ENCODE measurements at regions not wholly inside any gene's neighbourhood (a gene's known extent, or its start where the extent isn't known, plus 50 kb on each side); places are given as distances from the start of the nearest gene placed in this dataset.
"Not testable (repeated sequence)": the region's sequence is repeated elsewhere in the genome, so short reads cannot be mapped to it uniquely, and the experiment has no call there.

- Histone ChIP-seq H2AFZ (ENCODE audit: low read depth, low read length) (no peak overlapping the region), H4K91ac (ENCODE audit: low read length) (no peak overlapping the region), H2BK120ac (ENCODE audit: low read depth, low read length) (no peak overlapping the region), H3K9ac (ENCODE audit: low read length) (no peak overlapping the region), H2BK5ac (ENCODE audit: low read depth, low read length, poor library complexity, severe bottlenecking) (no peak overlapping the region), H3K18ac (ENCODE audit: low read depth in 1 of 2, low read length in 2 of 2) (no peak overlapping the region), H3K14ac (ENCODE audit: low read length in 2 of 2) (no peak overlapping the region), H2AK5ac (ENCODE audit: low read length, severe bottlenecking) (no peak overlapping the region), H3K9me3 (ENCODE audit: control insufficient read depth, low read length) (no peaks in the 10 kb centered on the region), H3K4ac (ENCODE audit: low read depth in 1 of 2, low read length in 2 of 2) (no peak overlapping the region), H3K4me2 (ENCODE audit: low read length, poor library complexity, severe bottlenecking) (no peak overlapping the region), H4K8ac (ENCODE audit: low read length) (no peak overlapping the region), H3K36me3 (ENCODE audit: control insufficient read depth in 1 of 2, insufficient read depth in 2 of 2, low read depth in 1 of 2, low read length in 2 of 2) (no peaks in the 10 kb centered on the region), H2BK15ac (ENCODE audit: low read depth, poor library complexity, severe bottlenecking) (no peak overlapping the region), H3K79me1 (replicated peaks; ENCODE audit: low read length, poor library complexity, severe bottlenecking) (no peaks in the 10 kb centered on the region), H2BK12ac (ENCODE audit: low read length in 2 of 2) (no peak overlapping the region), H3K27me3 (ENCODE audit: control insufficient read depth in 1 of 2, insufficient read depth in 1 of 2, low read length in 2 of 2) (no peaks in the 10 kb centered on the region), H3K27ac (ENCODE audit: low read length, poor library complexity, severe bottlenecking) (no peak overlapping the region), H3K4me1 (ENCODE audit: control insufficient read depth, insufficient read depth, low read depth, low read length) (no peaks in the 10 kb centered on the region), H3K4me3 (ENCODE audit: insufficient read depth in 1 of 2, low read depth in 1 of 2, low read length in 2 of 2) (no peak overlapping the region), H3K23ac (ENCODE audit: low read length in 2 of 2) (no peak overlapping the region)
- no peak for DNase-seq
These were observed 825.3 kb downstream of the LTN1 start for GRCh38 chr21:28167366-28167765.

GRCh38 chr21:28164519-28164918, 828.2 kb downstream of the LTN1 start:
- not testable (repeated sequence) for H3K9ac ChIP-seq (ENCODE audit: low read length); H3K4me1 ChIP-seq (ENCODE audit: control insufficient read depth, insufficient read depth, low read depth, low read length); H3K9me3 ChIP-seq (ENCODE audit: control insufficient read depth, low read length); H3K4ac ChIP-seq (ENCODE audit: low read depth in 1 of 2, low read length in 2 of 2); H2AFZ ChIP-seq (ENCODE audit: low read depth, low read length); H3K14ac ChIP-seq (ENCODE audit: low read length in 2 of 2); H4K8ac ChIP-seq (ENCODE audit: low read length); H3K23ac ChIP-seq (ENCODE audit: low read length in 2 of 2); H4K91ac ChIP-seq (ENCODE audit: low read length); H3K27me3 ChIP-seq (ENCODE audit: control insufficient read depth in 1 of 2, insufficient read depth in 1 of 2, low read length in 2 of 2); H3K4me2 ChIP-seq (ENCODE audit: low read length, poor library complexity, severe bottlenecking); H3K18ac ChIP-seq (ENCODE audit: low read depth in 1 of 2, low read length in 2 of 2); H3K4me3 ChIP-seq (ENCODE audit: insufficient read depth in 1 of 2, low read depth in 1 of 2, low read length in 2 of 2); H3K36me3 ChIP-seq (ENCODE audit: control insufficient read depth in 1 of 2, insufficient read depth in 2 of 2, low read depth in 1 of 2, low read length in 2 of 2); H3K27ac ChIP-seq (ENCODE audit: low read length, poor library complexity, severe bottlenecking); H2BK5ac ChIP-seq (ENCODE audit: low read depth, low read length, poor library complexity, severe bottlenecking); H3K79me1 ChIP-seq (replicated peaks; ENCODE audit: low read length, poor library complexity, severe bottlenecking); DNase-seq; H2BK12ac ChIP-seq (ENCODE audit: low read length in 2 of 2); H2BK120ac ChIP-seq (ENCODE audit: low read depth, low read length); H2BK15ac ChIP-seq (ENCODE audit: low read depth, poor library complexity, severe bottlenecking); H2AK5ac ChIP-seq (ENCODE audit: low read length, severe bottlenecking)
- WGBS = 86% methylated on average over 9 of the region's 9 CpGs

GRCh38 chr21:28162052-28162451, 830.6 kb downstream of the LTN1 start:
- Histone ChIP-seq H4K91ac (ENCODE audit: low read length) (peak overlapping the region; percentile 39), H2BK15ac (ENCODE audit: low read depth, poor library complexity, severe bottlenecking) (peak overlapping the region; percentile 90)
- not testable (repeated sequence) for DNase-seq; H3K4ac ChIP-seq (ENCODE audit: low read depth in 1 of 2, low read length in 2 of 2); H2AFZ ChIP-seq (ENCODE audit: low read depth, low read length); H3K27me3 ChIP-seq (ENCODE audit: control insufficient read depth in 1 of 2, insufficient read depth in 1 of 2, low read length in 2 of 2); H4K8ac ChIP-seq (ENCODE audit: low read length); H2BK12ac ChIP-seq (ENCODE audit: low read length in 2 of 2); H3K18ac ChIP-seq (ENCODE audit: low read depth in 1 of 2, low read length in 2 of 2); H3K4me3 ChIP-seq (ENCODE audit: insufficient read depth in 1 of 2, low read depth in 1 of 2, low read length in 2 of 2); H3K36me3 ChIP-seq (ENCODE audit: control insufficient read depth in 1 of 2, insufficient read depth in 2 of 2, low read depth in 1 of 2, low read length in 2 of 2); H3K4me2 ChIP-seq (ENCODE audit: low read length, poor library complexity, severe bottlenecking); H3K9me3 ChIP-seq (ENCODE audit: control insufficient read depth, low read length); H3K14ac ChIP-seq (ENCODE audit: low read length in 2 of 2); H3K23ac ChIP-seq (ENCODE audit: low read length in 2 of 2); H3K79me1 ChIP-seq (replicated peaks; ENCODE audit: low read length, poor library complexity, severe bottlenecking); H3K27ac ChIP-seq (ENCODE audit: low read length, poor library complexity, severe bottlenecking); H3K9ac ChIP-seq (ENCODE audit: low read length); H2BK120ac ChIP-seq (ENCODE audit: low read depth, low read length); H2AK5ac ChIP-seq (ENCODE audit: low read length, severe bottlenecking); H2BK5ac ChIP-seq (ENCODE audit: low read depth, low read length, poor library complexity, severe bottlenecking); H3K4me1 ChIP-seq (ENCODE audit: control insufficient read depth, insufficient read depth, low read depth, low read length)
- WGBS = 91% methylated on average over 15 of the region's 15 CpGs

- peak overlapping the region in 1 of 2 experiments; percentile 73 for H3K4ac ChIP-seq (ENCODE audit: low read depth in 1 of 2, low read length in 2 of 2)
- H2AK5ac ChIP-seq (ENCODE audit: low read length, severe bottlenecking) = no peak overlapping the region
- H4K91ac ChIP-seq (ENCODE audit: low read length) = no peak overlapping the region
- no peak overlapping the region for H3K9ac ChIP-seq (ENCODE audit: low read length)
- H3K79me1 ChIP-seq (replicated peaks; ENCODE audit: low read length, poor library complexity, severe bottlenecking) = no peaks in the 10 kb centered on the region
- no peak overlapping the region for H2BK15ac ChIP-seq (ENCODE audit: low read depth, poor library complexity, severe bottlenecking)
- DNase-seq = peak; percentile 38
- H3K27me3 ChIP-seq (ENCODE audit: control insufficient read depth in 1 of 2, insufficient read depth in 1 of 2, low read length in 2 of 2) = no peaks in the 10 kb centered on the region
- H3K4me3 ChIP-seq (ENCODE audit: insufficient read depth in 1 of 2, low read depth in 1 of 2, low read length in 2 of 2) = no peak overlapping the region
- no peaks in the 10 kb centered on the region for H3K4me1 ChIP-seq (ENCODE audit: control insufficient read depth, insufficient read depth, low read depth, low read length)
- H2BK5ac ChIP-seq (ENCODE audit: low read depth, low read length, poor library complexity, severe bottlenecking) = no peak overlapping the region
- H3K18ac ChIP-seq (ENCODE audit: low read depth in 1 of 2, low read length in 2 of 2) = peak overlapping the region in 1 of 2 experiments; percentile 9
- H2AFZ ChIP-seq (ENCODE audit: low read depth, low read length) = no peak overlapping the region
- H2BK12ac ChIP-seq (ENCODE audit: low read length in 2 of 2) = peak overlapping the region in 1 of 2 experiments; percentile 48
- H2BK120ac ChIP-seq (ENCODE audit: low read depth, low read length) = peak overlapping the region; percentile 61
- no peak overlapping the region for H3K4me2 ChIP-seq (ENCODE audit: low read length, poor library complexity, severe bottlenecking)
- peak overlapping the region; percentile 21 for H3K27ac ChIP-seq (ENCODE audit: low read length, poor library complexity, severe bottlenecking)
- H3K36me3 ChIP-seq (ENCODE audit: control insufficient read depth in 1 of 2, insufficient read depth in 2 of 2, low read depth in 1 of 2, low read length in 2 of 2) = no peaks in the 10 kb centered on the region
- no peaks in the 10 kb centered on the region for H3K9me3 ChIP-seq (ENCODE audit: control insufficient read depth, low read length)
- H4K8ac ChIP-seq (ENCODE audit: low read length) = peak overlapping the region; percentile 77
- H3K23ac ChIP-seq (ENCODE audit: low read length in 2 of 2) = no peak overlapping the region
- WGBS = 25% methylated on average over 1 of the region's 3 CpGs
- H3K14ac ChIP-seq (ENCODE audit: low read length in 2 of 2) = no peak overlapping the region
These were observed 832.3 kb downstream of the LTN1 start for GRCh38 chr21:28160378-28160777.
